ENCODE measurements at regions not wholly inside any gene's neighbourhood (a gene's known extent, or its start where the extent isn't known, plus 50 kb on each side); places are given as distances from the start of the nearest gene placed in this dataset.

DNA sequence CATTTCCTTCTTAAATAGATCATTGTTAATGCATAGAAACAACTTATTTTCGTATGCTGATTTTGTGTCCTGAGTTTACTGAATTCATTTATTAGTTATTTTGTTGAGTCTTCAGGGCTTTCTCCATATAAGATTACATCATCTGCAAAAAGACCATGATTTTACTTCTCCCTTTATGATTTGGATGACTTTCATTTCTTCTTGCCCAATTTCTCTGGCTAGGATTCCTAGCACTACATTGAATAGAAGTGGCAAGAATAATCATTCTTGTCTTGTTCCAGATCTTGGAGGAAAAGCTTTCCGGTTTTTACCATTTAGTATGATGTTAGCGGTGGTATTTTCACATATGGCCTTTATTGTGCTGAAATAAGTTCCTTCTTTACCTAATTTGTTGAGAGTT is 303.0 kb upstream of the RTL1 start:
- no peak overlapping the region for H3K4me3 ChIP-seq (ENCODE audit: low read depth, low read length)
- DNase-seq (ENCODE audit: low read depth): no peak
- TF ChIP-seq, protein P1, sequence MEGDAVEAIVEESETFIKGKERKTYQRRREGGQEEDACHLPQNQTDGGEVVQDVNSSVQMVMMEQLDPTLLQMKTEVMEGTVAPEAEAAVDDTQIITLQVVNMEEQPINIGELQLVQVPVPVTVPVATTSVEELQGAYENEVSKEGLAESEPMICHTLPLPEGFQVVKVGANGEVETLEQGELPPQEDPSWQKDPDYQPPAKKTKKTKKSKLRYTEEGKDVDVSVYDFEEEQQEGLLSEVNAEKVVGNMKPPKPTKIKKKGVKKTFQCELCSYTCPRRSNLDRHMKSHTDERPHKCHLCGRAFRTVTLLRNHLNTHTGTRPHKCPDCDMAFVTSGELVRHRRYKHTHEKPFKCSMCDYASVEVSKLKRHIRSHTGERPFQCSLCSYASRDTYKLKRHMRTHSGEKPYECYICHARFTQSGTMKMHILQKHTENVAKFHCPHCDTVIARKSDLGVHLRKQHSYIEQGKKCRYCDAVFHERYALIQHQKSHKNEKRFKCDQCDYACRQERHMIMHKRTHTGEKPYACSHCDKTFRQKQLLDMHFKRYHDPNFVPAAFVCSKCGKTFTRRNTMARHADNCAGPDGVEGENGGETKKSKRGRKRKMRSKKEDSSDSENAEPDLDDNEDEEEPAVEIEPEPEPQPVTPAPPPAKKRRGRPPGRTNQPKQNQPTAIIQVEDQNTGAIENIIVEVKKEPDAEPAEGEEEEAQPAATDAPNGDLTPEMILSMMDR (conservative IDR thresholded peaks at IDR 0.05; ENCODE audit: low read depth, low read length): no peak

GRCh38 chr14:101207041-101207440 is 303.5 kb upstream of the RTL1 start:
- no peak overlapping the region for H3K4me3 ChIP-seq (ENCODE audit: low read depth, low read length)
- DNase-seq (ENCODE audit: low read depth): no peak
- TF ChIP-seq, protein P1 (conservative IDR thresholded peaks at IDR 0.05; ENCODE audit: low read depth, low read length): no peak

DNA sequence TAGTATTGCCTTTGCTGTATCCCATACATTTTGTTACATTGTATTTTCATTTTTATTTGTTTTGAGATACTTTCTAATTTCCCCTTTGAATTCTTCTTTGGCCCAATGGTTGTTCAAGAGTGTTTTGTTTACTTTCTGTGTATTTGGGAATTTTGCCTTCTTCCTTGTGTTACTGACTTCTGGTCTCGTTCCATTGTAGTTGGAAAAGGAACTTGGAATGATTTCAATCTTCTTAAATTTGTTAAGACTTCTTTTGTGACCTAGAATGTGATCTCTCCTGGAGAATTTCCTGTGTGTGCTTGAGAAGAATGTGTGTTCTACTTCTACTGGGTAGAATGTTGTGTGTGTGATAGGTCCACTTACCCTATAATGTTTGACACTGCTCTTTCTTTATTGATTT is 304.4 kb upstream of the RTL1 start:
- DNase-seq (ENCODE audit: low read depth): no peak
- TF ChIP-seq, protein P1 (conservative IDR thresholded peaks at IDR 0.05; ENCODE audit: low read depth, low read length): no peak
- no peak overlapping the region for H3K4me3 ChIP-seq (ENCODE audit: low read depth, low read length)

DNA sequence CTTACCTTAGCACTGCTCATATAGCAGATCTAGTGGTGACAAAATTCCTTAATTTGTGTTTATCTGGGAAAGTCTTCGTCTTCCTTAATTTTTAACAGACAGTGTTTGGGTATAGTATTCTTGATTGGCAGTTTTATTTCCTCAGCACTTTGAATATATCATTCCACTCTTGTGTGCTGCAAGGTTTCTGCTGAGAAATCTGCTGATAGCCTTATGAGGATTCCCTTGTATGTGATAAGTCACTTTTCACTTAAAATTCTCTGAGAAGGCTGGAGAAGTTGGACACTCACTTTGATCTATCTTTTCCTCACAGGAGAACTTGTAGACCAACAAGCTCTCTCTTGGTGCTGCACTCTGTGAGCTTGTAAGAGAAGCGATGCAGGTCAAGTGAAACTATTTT is 306.1 kb upstream of the RTL1 start:
- TF ChIP-seq, protein P1 (conservative IDR thresholded peaks at IDR 0.05; ENCODE audit: low read depth, low read length): no peak
- H3K4me3 ChIP-seq (ENCODE audit: low read depth, low read length): no peak overlapping the region
- DNase-seq (ENCODE audit: low read depth): peak; percentile 11

- TF ChIP-seq, protein P1 (conservative IDR thresholded peaks at IDR 0.05; ENCODE audit: low read depth, low read length): no peak
- no peak for DNase-seq (ENCODE audit: low read depth)
- H3K4me3 ChIP-seq (ENCODE audit: low read depth, low read length): no peak overlapping the region
These were observed 311.7 kb upstream of the RTL1 start for GRCh38 chr14:101215266-101215665.

GRCh38 chr14:101215927-101216326 is 312.4 kb upstream of the RTL1 start:
- TF ChIP-seq, protein P1 (conservative IDR thresholded peaks at IDR 0.05; ENCODE audit: low read depth, low read length): no peak
- no peak overlapping the region for H3K4me3 ChIP-seq (ENCODE audit: low read depth, low read length)
- DNase-seq (ENCODE audit: low read depth): no peak

DNA sequence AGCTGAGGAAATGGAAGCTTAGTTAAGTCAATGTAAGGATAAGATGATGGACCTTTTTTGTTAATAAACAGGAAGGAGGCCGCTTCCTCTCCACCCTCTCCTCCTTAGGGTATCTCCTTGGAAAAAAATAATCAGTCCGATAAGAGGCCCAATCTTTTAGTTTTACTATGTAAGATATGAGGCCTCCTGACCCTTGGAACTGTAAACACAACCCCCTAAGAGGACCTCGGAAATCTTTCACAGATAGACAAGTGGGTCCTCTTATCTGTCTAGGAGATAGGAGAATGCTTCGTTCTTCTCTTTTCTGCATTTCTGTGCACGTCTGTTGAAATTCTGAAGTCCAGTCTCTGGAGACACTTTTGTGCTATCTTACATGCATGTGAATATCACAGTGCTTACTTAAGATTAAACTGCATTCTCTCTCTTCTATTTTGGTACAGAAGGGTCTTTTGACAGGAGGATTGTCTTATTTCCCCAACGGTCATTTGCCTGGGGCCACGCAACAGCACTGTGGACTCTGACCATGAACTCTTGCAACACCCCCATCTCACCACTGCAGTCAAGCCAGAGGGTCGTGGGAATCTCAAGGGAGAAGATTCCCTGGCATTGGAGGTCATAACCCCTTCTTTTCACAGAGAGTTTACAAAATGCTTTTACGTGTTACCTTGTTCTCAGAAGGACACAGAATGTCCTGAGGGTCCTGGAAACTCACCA is 313.0 kb upstream of the RTL1 start:
- TF ChIP-seq, protein P1 (conservative IDR thresholded peaks at IDR 0.05; ENCODE audit: low read depth, low read length): no peak
- peak; percentile 8 for DNase-seq (ENCODE audit: low read depth)
- H3K4me3 ChIP-seq (ENCODE audit: low read depth, low read length): no peak overlapping the region

Data from choroid plexus epithelial cell (primary cell).